ENCODE measurements at regions not wholly inside any gene's neighbourhood (a gene's known extent, or its start where the extent isn't known, plus 50 kb on each side); places are given as distances from the start of the nearest gene placed in this dataset.

DNA sequence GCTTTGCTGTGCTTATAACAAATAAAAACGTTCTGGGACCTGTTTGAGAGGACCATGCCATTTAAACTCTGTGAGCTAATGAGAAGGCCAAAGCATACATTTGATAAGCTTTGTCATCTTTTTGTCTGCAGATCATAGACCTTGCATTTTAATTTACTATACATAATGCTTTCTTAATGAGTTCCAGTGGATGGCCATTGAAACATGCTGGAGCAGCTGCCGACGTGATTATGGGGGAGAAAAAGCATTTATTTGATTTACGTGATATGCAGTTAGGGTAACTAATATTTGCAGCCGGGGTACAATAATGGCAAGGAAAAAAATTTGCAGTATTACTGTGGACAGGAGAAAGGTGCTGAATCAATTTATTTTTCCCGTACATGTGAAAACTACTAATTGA, 240.2 kb downstream of the FAT3 start:
- TF ChIP-seq EZH2phosphoT487 (IDR thresholded peaks at IDR 0.05): no peak
- TF ChIP-seq, protein P1, sequence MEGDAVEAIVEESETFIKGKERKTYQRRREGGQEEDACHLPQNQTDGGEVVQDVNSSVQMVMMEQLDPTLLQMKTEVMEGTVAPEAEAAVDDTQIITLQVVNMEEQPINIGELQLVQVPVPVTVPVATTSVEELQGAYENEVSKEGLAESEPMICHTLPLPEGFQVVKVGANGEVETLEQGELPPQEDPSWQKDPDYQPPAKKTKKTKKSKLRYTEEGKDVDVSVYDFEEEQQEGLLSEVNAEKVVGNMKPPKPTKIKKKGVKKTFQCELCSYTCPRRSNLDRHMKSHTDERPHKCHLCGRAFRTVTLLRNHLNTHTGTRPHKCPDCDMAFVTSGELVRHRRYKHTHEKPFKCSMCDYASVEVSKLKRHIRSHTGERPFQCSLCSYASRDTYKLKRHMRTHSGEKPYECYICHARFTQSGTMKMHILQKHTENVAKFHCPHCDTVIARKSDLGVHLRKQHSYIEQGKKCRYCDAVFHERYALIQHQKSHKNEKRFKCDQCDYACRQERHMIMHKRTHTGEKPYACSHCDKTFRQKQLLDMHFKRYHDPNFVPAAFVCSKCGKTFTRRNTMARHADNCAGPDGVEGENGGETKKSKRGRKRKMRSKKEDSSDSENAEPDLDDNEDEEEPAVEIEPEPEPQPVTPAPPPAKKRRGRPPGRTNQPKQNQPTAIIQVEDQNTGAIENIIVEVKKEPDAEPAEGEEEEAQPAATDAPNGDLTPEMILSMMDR (IDR thresholded peaks at IDR 0.05): no peak
